Effector memory CD4-positive, alpha-beta T cell (primary cell): ENCODE measurements at regions not wholly inside any gene's neighbourhood (a gene's known extent, or its start where the extent isn't known, plus 50 kb on each side); places are given as distances from the start of the nearest gene placed in this dataset.

Experiments used
- DNase-seq, 3 donors: peaks; one replicate each; pipeline ENCODE4 v3.0.0-alpha.2; 2020
- H3K27ac ChIP-seq: 2 replicates; pipeline ENCODE4 v1.7.0; 2013; ENCODE audit warnings: mild to moderate bottlenecking, low read length, moderate library complexity; ENCODE audit not compliant: insufficient read depth, poor library complexity, severe bottlenecking
- H3K27me3 ChIP-seq: replicated peaks from 2 replicates; pipeline ENCODE4 v1.7.0; 2013; ENCODE audit warnings: mild to moderate bottlenecking, low read length; ENCODE audit not compliant: insufficient read depth, control insufficient read depth, poor library complexity, severe bottlenecking
- H3K36me3 ChIP-seq: 2 replicates; pipeline ENCODE4 v1.7.0; 2013; ENCODE audit warnings: mild to moderate bottlenecking, low read length, moderate library complexity; ENCODE audit not compliant: control insufficient read depth, insufficient read depth
- H3K4me1 ChIP-seq: 2 replicates; pipeline ENCODE4 v1.7.0; 2013; ENCODE audit warnings: low read length, mild to moderate bottlenecking; ENCODE audit not compliant: control insufficient read depth, insufficient read depth, poor library complexity, severe bottlenecking
- H3K4me3 ChIP-seq: 2 replicates; pipeline ENCODE4 v1.7.0; 2013; ENCODE audit warnings: low read length, low read depth, mild to moderate bottlenecking; ENCODE audit not compliant: insufficient read depth, poor library complexity, severe bottlenecking
- H3K9me3 ChIP-seq: 2 replicates; pipeline ENCODE4 v1.7.0; 2013; ENCODE audit warnings: mild to moderate bottlenecking, low read length, moderate library complexity; ENCODE audit not compliant: control insufficient read depth

GRCh38 chr10:113420733-113421675 lies 131.8 kb upstream of the HABP2 start:
- Histone ChIP-seq H3K4me3 (no peak overlapping the region), H3K36me3 (no peaks in the 10 kb centered on the region), H3K27me3 (no peaks in the 10 kb centered on the region), H3K9me3 (no peaks in the 10 kb centered on the region), H3K4me1 (no peaks in the 10 kb centered on the region), H3K27ac (no peak overlapping the region)
- no peak for DNase-seq

DNA sequence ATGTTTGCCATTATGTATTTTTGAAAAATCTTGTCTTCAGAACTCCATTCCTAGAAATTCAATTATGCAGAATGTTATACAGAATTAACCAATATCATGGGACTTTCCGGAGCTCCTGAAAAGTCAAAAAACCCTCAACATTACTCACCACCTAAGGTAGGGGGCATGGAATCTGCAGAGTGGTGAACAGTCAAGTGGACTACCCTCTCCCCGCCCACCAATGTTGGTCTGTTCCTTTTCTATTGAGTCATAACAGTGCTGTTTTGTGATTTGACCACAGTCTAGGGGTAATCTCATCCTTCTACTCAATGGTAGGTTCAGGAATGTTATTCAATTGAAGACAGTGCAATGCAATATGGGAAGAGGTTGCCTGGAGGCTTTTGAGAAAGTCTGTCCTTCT lies 130.5 kb upstream of the HABP2 start:
- no peak for DNase-seq
- no peak overlapping the region for H3K27ac ChIP-seq
- H3K36me3 ChIP-seq: no peaks in the 10 kb centered on the region
- H3K9me3 ChIP-seq: no peaks in the 10 kb centered on the region
- no peaks in the 10 kb centered on the region for H3K4me1 ChIP-seq
- no peak overlapping the region for H3K4me3 ChIP-seq
- no peaks in the 10 kb centered on the region for H3K27me3 ChIP-seq

- no peaks in the 10 kb centered on the region for H3K4me1 ChIP-seq
- no peaks in the 10 kb centered on the region for H3K27me3 ChIP-seq
- no peak overlapping the region for H3K4me3 ChIP-seq
- no peaks in the 10 kb centered on the region for H3K9me3 ChIP-seq
- no peak for DNase-seq
- H3K36me3 ChIP-seq: no peaks in the 10 kb centered on the region
- H3K27ac ChIP-seq: no peak overlapping the region
These were observed 128.7 kb upstream of the HABP2 start for GRCh38 chr10:113423981-113424721.

GRCh38 chr10:113425008-113425407 lies 127.8 kb upstream of the HABP2 start:
- Histone ChIP-seq H3K9me3 (no peaks in the 10 kb centered on the region), H3K4me3 (no peak overlapping the region), H3K27me3 (no peaks in the 10 kb centered on the region), H3K27ac (no peak overlapping the region), H3K4me1 (no peaks in the 10 kb centered on the region), H3K36me3 (no peaks in the 10 kb centered on the region)
- DNase-seq: no peak

DNA sequence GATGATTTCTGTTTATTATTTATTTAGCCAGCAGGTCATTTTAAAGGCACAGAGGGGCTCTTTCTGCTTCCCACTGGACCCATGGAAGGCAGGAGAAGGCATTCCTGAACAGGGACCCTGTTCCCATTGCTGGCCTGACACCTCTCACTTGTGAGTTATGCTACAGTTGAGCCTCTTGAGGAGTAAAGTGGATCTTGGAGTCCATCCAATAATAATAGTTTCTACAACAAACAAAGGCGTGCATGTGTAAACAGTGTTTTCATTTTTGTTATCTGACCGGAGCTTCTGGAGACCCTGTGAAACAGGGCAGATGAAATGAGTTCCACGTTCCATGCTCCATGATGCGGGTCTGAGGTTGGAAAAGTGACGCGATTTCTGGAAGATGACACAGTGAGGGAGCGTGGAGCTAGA lies 127.3 kb upstream of the HABP2 start:
- H3K27ac ChIP-seq: no peak overlapping the region
- H3K36me3 ChIP-seq: no peaks in the 10 kb centered on the region
- no peaks in the 10 kb centered on the region for H3K27me3 ChIP-seq
- no peaks in the 10 kb centered on the region for H3K4me1 ChIP-seq
- no peak for DNase-seq
- no peaks in the 10 kb centered on the region for H3K9me3 ChIP-seq
- no peak overlapping the region for H3K4me3 ChIP-seq

GRCh38 chr10:113426181-113426877 lies 126.5 kb upstream of the HABP2 start:
- Histone ChIP-seq H3K27me3 (no peaks in the 10 kb centered on the region), H3K4me3 (no peak overlapping the region), H3K4me1 (no peaks in the 10 kb centered on the region), H3K36me3 (no peaks in the 10 kb centered on the region), H3K9me3 (no peaks in the 10 kb centered on the region), H3K27ac (no peak overlapping the region)
- no peak for DNase-seq

DNA sequence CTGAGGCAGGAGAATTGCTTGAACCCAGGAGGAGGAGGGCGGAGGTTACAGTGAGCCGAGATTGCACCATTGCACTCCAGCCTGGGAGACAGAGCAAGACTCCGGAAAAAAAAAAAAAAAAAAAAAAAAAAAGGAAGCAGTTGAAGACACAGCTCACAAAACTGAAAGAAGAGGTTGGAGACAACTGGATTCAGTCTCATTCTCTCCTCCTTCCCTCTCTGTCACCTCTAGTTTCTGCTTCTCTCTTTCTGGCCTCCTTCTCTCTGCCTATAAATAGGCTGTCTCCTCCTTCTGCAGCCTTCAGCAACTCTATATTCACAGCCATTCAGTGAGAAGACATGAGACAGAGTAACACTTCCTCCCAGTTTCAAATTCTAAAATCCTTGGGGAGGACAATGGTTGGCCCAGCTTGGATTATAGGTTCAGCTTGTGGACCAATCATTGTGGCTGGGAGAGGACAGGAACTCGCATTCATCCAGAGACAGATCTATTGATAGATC lies 125.6 kb upstream of the HABP2 start:
- DNase-seq: no peak
- H3K27me3 ChIP-seq: no peaks in the 10 kb centered on the region
- no peaks in the 10 kb centered on the region for H3K36me3 ChIP-seq
- H3K9me3 ChIP-seq: no peaks in the 10 kb centered on the region
- no peaks in the 10 kb centered on the region for H3K4me1 ChIP-seq
- no peak overlapping the region for H3K4me3 ChIP-seq
- no peak overlapping the region for H3K27ac ChIP-seq

- no peaks in the 10 kb centered on the region for H3K9me3 ChIP-seq
- DNase-seq: no peak
- H3K36me3 ChIP-seq: no peaks in the 10 kb centered on the region
- no peaks in the 10 kb centered on the region for H3K27me3 ChIP-seq
- no peak overlapping the region for H3K27ac ChIP-seq
- H3K4me3 ChIP-seq: no peak overlapping the region
- H3K4me1 ChIP-seq: no peaks in the 10 kb centered on the region
These were observed 124.9 kb upstream of the HABP2 start for GRCh38 chr10:113427811-113428558.

GRCh38 chr10:113430634-113431397 lies 122.0 kb upstream of the HABP2 start:
- Histone ChIP-seq H3K27ac (no peak overlapping the region), H3K36me3 (no peaks in the 10 kb centered on the region), H3K27me3 (no peaks in the 10 kb centered on the region), H3K4me3 (no peak overlapping the region), H3K4me1 (no peaks in the 10 kb centered on the region), H3K9me3 (no peaks in the 10 kb centered on the region)
- DNase-seq: no peak
